ENCODE measurements at regions not wholly inside any gene's neighbourhood (a gene's known extent, or its start where the extent isn't known, plus 50 kb on each side); places are given as distances from the start of the nearest gene placed in this dataset.

GRCh38 chr13:76687467-76687866 is 198.7 kb downstream of the KCTD12 start:
- CTCF ChIA-PET = no interaction called here
- no TSS peak for BruUV-seq (replicated peaks)
- POLR2A ChIA-PET = no interaction called here
- TF ChIP-seq POLR2AphosphoS5 (IDR thresholded peaks at IDR 0.05; ENCODE audit: low read depth, low read length) (no peak), SIN3A (IDR thresholded peaks at IDR 0.05; ENCODE audit: borderline replicate concordance, insufficient read depth, low read depth, low read length) (no peak), TCF7L2 (IDR thresholded peaks at IDR 0.05; ENCODE audit: low read depth, low read length) (no peak), REST (IDR thresholded peaks at IDR 0.05; ENCODE audit: insufficient read depth in 1 of 2, low read depth in 2 of 2, low read length in 1 of 2) (no peak), CTCF (IDR thresholded peaks at IDR 0.05) (no peak)
- no peaks in the 10 kb centered on the region for H3K9me3 ChIP-seq (ENCODE audit: control insufficient read depth, insufficient read depth, low read depth, low read length)
- H3K27me3 ChIP-seq (ENCODE audit: control insufficient read depth, insufficient read depth, low read length) = no peaks in the 10 kb centered on the region
- in situ Hi-C loops (cut with HindIII; ENCODE audit: low pct_unique_long_range_greater_than_20kb, low sequenced_read_pairs) (no loop called here), intact Hi-C loops (cut with micrococcal nuclease; ENCODE audit: unreplicated experiment) (no loop called here)
- H3K36me3 ChIP-seq (ENCODE audit: control insufficient read depth, insufficient read depth, low read length) = no peaks in the 10 kb centered on the region
- ATAC-seq (no peak), DNase-seq (ENCODE audit: low read depth, low spot score) (no peak)
- no peaks in the 10 kb centered on the region for H3K4me1 ChIP-seq (ENCODE audit: control insufficient read depth, insufficient read depth, low read length)
- no peak overlapping the region for H3K27ac ChIP-seq (ENCODE audit: low read length)
- no peak overlapping the region for H3K4me3 ChIP-seq (ENCODE audit: low read depth in 2 of 2, low read length in 2 of 2)

DNA sequence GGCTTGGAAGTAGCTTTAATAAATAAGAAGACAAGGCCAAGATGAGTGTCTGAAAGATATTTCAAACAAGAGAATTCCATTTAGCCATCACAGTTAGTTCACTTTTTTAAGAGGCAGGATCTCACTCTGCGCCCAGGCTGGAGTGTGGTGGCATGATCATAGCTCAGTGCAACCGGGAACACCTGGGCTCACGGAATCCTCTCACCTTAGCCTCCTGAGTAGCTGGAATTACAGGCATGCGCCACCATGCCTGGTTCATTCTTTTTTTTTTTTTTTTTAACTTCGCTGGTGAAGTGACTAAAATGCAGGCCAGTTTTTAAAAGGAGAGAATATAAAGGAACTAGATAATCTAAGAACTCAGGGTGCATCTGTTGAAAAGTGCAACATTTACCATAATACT is 200.3 kb downstream of the KCTD12 start:
- no peaks in the 10 kb centered on the region for H3K4me1 ChIP-seq (ENCODE audit: control insufficient read depth, insufficient read depth, low read length)
- CTCF ChIA-PET = no interaction called here
- BruUV-seq (replicated peaks) = no TSS peak
- no peak overlapping the region for H3K4me3 ChIP-seq (ENCODE audit: low read depth in 2 of 2, low read length in 2 of 2)
- DNase-seq (ENCODE audit: low read depth, low spot score) (no peak), ATAC-seq (no peak)
- POLR2A ChIA-PET = no interaction called here
- H3K27me3 ChIP-seq (ENCODE audit: control insufficient read depth, insufficient read depth, low read length) = no peaks in the 10 kb centered on the region
- in situ Hi-C loops (cut with HindIII; ENCODE audit: low pct_unique_long_range_greater_than_20kb, low sequenced_read_pairs) = no loop called here
- intact Hi-C loops (cut with micrococcal nuclease; ENCODE audit: unreplicated experiment) = no loop called here
- no peaks in the 10 kb centered on the region for H3K36me3 ChIP-seq (ENCODE audit: control insufficient read depth, insufficient read depth, low read length)
- TF ChIP-seq SIN3A (IDR thresholded peaks at IDR 0.05; ENCODE audit: borderline replicate concordance, insufficient read depth, low read depth, low read length) (no peak), REST (IDR thresholded peaks at IDR 0.05; ENCODE audit: insufficient read depth in 1 of 2, low read depth in 2 of 2, low read length in 1 of 2) (no peak), TCF7L2 (IDR thresholded peaks at IDR 0.05; ENCODE audit: low read depth, low read length) (no peak), CTCF (IDR thresholded peaks at IDR 0.05) (no peak), POLR2AphosphoS5 (IDR thresholded peaks at IDR 0.05; ENCODE audit: low read depth, low read length) (no peak)
- H3K9me3 ChIP-seq (ENCODE audit: control insufficient read depth, insufficient read depth, low read depth, low read length) = no peaks in the 10 kb centered on the region
- no peak overlapping the region for H3K27ac ChIP-seq (ENCODE audit: low read length)

Data from Panc1 (cell line).